ENCODE measurements at regions not wholly inside any gene's neighbourhood (a gene's known extent, or its start where the extent isn't known, plus 50 kb on each side); places are given as distances from the start of the nearest gene placed in this dataset.

DNA sequence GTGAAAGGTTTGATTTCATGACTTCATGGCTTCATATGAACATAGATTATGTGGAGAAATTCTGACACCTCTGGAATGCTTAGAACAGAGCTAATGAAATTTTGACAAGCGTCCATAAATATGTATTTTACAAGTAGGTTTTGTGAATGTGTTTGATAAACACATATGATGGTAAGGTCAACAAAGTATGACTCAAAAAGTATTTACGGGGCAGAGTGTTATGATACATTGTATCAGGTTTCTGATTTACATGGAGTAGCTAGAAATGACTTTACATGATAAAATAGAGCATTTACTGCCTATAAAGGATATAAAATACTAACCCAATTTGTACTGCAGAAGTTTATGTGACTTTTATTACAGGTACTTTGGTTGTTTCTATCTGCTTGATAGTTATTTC is 206.3 kb downstream of the MDFIC start:
- intact Hi-C loops (cut with DNase I; ENCODE audit: low total_unique reads) = no loop called here
- Histone ChIP-seq H3K9me3 (no peaks in the 10 kb centered on the region), H3K4me1 (no peaks in the 10 kb centered on the region), H3K4me3 (no peak overlapping the region), H3K27ac (no peak overlapping the region), H3K27me3 (no peaks in the 10 kb centered on the region), H3K36me3 (no peaks in the 10 kb centered on the region)
- no peak for DNase-seq
- TF ChIP-seq POLR2A (IDR thresholded peaks at IDR 0.05) (no peak), CTCF (IDR thresholded peaks at IDR 0.05) (no peak)

GRCh38 chr7:115127399-115128021 is 205.6 kb downstream of the MDFIC start:
- Histone ChIP-seq H3K4me3 (no peak overlapping the region), H3K27me3 (no peaks in the 10 kb centered on the region), H3K27ac (no peak overlapping the region), H3K9me3 (no peaks in the 10 kb centered on the region), H3K36me3 (no peaks in the 10 kb centered on the region), H3K4me1 (no peaks in the 10 kb centered on the region)
- intact Hi-C loops (cut with DNase I; ENCODE audit: low total_unique reads) = no loop called here
- TF ChIP-seq POLR2A (IDR thresholded peaks at IDR 0.05) = no peak
- no peak for TF ChIP-seq CTCF (IDR thresholded peaks at IDR 0.05)
- no peak for DNase-seq

GRCh38 chr7:115125750-115126149 is 203.9 kb downstream of the MDFIC start:
- no peaks in the 10 kb centered on the region for H3K4me1 ChIP-seq
- H3K4me3 ChIP-seq = no peak overlapping the region
- no peak overlapping the region for H3K27ac ChIP-seq
- no peaks in the 10 kb centered on the region for H3K36me3 ChIP-seq
- no peak for DNase-seq
- TF ChIP-seq CTCF (IDR thresholded peaks at IDR 0.05) (no peak), POLR2A (IDR thresholded peaks at IDR 0.05) (no peak)
- H3K9me3 ChIP-seq = no peaks in the 10 kb centered on the region
- intact Hi-C loops (cut with DNase I; ENCODE audit: low total_unique reads) = no loop called here
- H3K27me3 ChIP-seq = no peaks in the 10 kb centered on the region

GRCh38 chr7:115125312-115125711 is 203.4 kb downstream of the MDFIC start:
- no peak overlapping the region for H3K4me3 ChIP-seq
- no peaks in the 10 kb centered on the region for H3K27me3 ChIP-seq
- no peak for DNase-seq
- TF ChIP-seq POLR2A (IDR thresholded peaks at IDR 0.05) (no peak), CTCF (IDR thresholded peaks at IDR 0.05) (no peak)
- intact Hi-C loops (cut with DNase I; ENCODE audit: low total_unique reads) = no loop called here
- no peaks in the 10 kb centered on the region for H3K9me3 ChIP-seq
- H3K36me3 ChIP-seq = no peaks in the 10 kb centered on the region
- H3K27ac ChIP-seq = no peak overlapping the region
- H3K4me1 ChIP-seq = no peaks in the 10 kb centered on the region

GRCh38 chr7:115124409-115124939 is 202.6 kb downstream of the MDFIC start:
- DNase-seq = no peak
- Histone ChIP-seq H3K4me3 (no peak overlapping the region), H3K27me3 (no peaks in the 10 kb centered on the region), H3K9me3 (no peaks in the 10 kb centered on the region), H3K36me3 (no peaks in the 10 kb centered on the region), H3K4me1 (no peaks in the 10 kb centered on the region), H3K27ac (no peak overlapping the region)
- intact Hi-C loops (cut with DNase I; ENCODE audit: low total_unique reads) = no loop called here
- TF ChIP-seq POLR2A (IDR thresholded peaks at IDR 0.05) = no peak
- no peak for TF ChIP-seq CTCF (IDR thresholded peaks at IDR 0.05)
